ENCODE measurements at regions not wholly inside any gene's neighbourhood (a gene's known extent, or its start where the extent isn't known, plus 50 kb on each side); places are given as distances from the start of the nearest gene placed in this dataset.

DNA sequence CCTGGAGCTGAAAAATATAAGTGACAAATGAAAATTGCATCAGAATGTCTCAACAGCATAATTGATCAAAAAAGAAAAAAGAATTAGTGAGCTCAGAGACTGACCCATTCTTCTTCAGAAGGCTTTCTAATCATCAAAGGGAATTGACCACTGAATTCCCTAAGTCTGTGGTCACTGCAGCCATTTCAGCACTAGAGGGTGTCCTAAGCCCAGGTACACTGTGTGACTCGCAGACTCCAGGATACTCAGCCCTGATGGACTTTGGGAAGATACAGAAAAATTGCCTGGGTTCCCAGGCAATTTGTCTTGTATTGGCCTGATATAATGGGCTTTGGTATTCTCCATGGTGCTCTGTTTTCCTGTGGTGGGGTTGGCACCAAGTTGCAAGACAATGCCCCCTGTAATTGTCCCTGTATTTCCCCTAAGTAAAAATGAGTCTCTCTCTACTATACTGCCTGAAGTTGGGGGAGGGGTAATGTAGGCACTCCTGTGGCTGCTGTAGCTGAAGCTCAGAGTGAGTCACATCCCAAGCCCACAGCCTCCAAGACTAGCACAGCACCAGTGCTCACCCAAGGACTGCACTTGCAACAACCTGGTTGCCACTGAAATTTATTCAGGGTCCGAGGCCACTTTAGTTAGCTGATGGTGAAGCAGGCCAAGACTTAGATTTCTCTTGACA is 256.0 kb upstream of the STAC start:
- TF ChIP-seq OSR1 (CRISPR knock-in tag; IDR thresholded peaks at IDR 0.05) (no peak), TCF4 (CRISPR knock-in tag; IDR thresholded peaks at IDR 0.05; ENCODE audit: borderline replicate concordance) (no peak), ARNTL (CRISPR knock-in tag; IDR thresholded peaks at IDR 0.05; ENCODE audit: borderline replicate concordance, low read depth) (no peak), CREB5 (CRISPR knock-in tag; IDR thresholded peaks at IDR 0.05; ENCODE audit: low read depth) (no peak), BACH2 (CRISPR knock-in tag; IDR thresholded peaks at IDR 0.05; ENCODE audit: borderline replicate concordance) (no peak), RARB (CRISPR knock-in tag; IDR thresholded peaks at IDR 0.05) (no peak), GLIS3 (CRISPR knock-in tag; IDR thresholded peaks at IDR 0.05) (no peak), POU6F1 (CRISPR knock-in tag; IDR thresholded peaks at IDR 0.05; ENCODE audit: borderline replicate concordance, low read depth) (no peak), CSRNP3 (CRISPR knock-in tag; IDR thresholded peaks at IDR 0.05) (no peak), CSDC2 (CRISPR knock-in tag; IDR thresholded peaks at IDR 0.05) (no peak), ISL1 (CRISPR knock-in tag; IDR thresholded peaks at IDR 0.05) (no peak)
- TF ChIP-seq, protein P1, sequence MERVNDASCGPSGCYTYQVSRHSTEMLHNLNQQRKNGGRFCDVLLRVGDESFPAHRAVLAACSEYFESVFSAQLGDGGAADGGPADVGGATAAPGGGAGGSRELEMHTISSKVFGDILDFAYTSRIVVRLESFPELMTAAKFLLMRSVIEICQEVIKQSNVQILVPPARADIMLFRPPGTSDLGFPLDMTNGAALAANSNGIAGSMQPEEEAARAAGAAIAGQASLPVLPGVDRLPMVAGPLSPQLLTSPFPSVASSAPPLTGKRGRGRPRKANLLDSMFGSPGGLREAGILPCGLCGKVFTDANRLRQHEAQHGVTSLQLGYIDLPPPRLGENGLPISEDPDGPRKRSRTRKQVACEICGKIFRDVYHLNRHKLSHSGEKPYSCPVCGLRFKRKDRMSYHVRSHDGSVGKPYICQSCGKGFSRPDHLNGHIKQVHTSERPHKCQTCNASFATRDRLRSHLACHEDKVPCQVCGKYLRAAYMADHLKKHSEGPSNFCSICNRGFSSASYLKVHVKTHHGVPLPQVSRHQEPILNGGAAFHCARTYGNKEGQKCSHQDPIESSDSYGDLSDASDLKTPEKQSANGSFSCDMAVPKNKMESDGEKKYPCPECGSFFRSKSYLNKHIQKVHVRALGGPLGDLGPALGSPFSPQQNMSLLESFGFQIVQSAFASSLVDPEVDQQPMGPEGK (CRISPR knock-in tag; IDR thresholded peaks at IDR 0.05; ENCODE audit: borderline replicate concordance) = no peak
